ENCODE measurements at regions not wholly inside any gene's neighbourhood (a gene's known extent, or its start where the extent isn't known, plus 50 kb on each side); places are given as distances from the start of the nearest gene placed in this dataset.
"Not testable (repeated sequence)": the region's sequence is repeated elsewhere in the genome, so short reads cannot be mapped to it uniquely, and the experiment has no call there.

DNA sequence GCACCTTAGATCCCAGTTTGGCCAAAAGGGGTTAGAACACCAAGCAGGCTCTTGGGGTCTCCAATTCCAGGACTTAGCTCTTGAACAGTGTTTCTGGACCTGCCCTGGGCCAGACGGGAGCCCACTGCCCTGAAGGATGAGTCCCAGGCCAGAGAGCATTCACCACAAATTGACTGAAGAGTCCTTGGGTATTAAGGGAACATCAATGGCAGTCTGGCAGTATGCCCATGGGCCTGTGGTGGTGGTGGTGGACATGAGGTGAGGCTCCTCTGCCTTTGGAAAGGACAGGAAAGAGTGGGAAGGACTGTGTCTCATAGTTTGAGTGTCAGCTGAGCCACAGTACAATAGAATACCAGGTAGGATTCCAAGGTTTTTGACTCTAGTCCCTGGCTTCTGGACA, 960.0 kb downstream of the DIPK2A start:
- DNase-seq (ENCODE audit: low spot score): no peak

DNA sequence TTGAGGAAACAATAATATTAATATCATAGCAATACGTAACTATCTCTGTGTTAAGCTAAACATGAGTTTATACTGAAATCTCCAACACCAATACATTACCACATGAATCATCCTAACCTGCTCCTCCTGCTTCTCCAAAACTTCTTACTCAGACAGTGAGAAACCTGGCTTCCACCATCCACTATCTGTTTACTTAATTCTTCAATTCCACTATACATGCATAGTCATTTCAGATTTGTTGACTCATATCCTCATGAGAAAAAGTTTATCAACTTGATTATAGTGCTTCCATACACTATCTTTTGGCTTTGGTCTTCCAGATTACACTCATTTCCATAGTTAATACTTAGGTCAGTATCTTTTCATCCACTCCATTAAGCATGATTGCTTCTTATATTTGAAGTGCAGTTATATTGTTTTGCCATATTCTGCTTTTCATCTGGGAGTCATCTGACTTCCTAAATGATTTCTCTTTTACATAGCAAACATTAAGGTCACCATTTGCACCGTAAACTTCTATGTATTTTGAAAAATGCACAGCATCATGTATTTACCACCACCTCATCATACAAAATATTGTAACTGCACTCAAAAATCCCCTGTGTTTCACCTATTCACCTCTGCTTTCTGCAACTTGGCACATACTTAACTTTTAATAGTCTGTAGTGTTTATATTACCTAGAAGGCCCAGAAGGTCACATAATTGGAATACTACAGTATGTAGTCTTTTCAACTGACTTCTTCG, 970.6 kb downstream of the DIPK2A start:
- DNase-seq (ENCODE audit: low spot score): no peak

DNA sequence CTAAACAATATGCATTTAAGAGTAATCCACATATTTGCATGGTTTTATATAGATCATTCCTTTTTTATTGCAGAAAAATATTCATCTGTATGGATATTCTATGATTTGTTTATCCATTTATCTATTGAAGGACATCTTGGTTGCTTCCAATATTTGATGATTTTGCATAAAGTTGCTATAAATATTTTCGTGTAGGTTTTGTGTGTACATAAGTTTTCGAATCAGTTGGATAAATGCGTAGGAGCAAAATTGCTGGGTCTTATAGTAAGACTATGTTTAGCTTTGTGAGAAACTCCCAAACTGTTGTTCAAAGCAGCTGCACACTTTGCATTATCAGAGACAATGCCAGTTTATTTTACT, 971.2 kb downstream of the DIPK2A start:
- DNase-seq (ENCODE audit: low spot score): no peak

DNA sequence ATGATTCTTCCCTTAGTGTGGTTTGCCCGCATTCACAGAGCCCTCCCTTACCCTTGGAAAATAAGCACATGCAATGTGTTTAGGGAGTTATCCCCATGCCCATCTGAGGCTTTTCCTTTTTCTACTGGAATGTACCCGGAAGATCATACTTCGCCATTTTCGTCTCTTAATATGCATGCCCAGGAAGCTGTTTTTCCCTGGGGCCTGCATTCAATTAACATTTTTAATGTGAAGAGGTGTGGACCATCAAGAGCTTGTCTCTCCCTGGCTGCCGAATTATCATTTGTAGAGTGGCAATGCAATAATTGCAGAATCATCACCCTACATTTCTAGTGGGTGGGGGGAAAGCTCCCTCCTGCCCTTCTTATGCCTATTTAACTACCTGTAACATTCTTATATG, 976.3 kb downstream of the DIPK2A start:
- no peak for DNase-seq (ENCODE audit: low spot score)

DNA sequence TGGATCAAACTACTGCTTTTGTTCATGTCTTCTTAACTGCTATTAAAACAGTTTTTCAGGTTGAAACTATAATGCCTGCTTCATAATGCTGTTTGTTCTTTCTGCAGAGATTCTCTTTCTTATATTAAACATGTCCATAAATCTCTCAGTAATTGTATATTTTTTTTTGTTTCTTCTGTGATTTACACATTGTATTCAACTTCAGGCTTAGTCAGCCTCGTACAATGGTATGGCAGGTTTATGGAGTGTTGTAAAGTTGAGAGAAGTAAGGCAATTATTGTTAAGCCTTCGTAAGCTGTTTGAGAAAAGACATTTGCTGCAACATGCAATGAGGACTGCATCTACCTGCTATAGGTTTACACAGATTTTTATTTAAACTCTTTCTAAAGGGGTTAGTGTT, 977.1 kb downstream of the DIPK2A start:
- DNase-seq (ENCODE audit: low spot score): no peak

DNA sequence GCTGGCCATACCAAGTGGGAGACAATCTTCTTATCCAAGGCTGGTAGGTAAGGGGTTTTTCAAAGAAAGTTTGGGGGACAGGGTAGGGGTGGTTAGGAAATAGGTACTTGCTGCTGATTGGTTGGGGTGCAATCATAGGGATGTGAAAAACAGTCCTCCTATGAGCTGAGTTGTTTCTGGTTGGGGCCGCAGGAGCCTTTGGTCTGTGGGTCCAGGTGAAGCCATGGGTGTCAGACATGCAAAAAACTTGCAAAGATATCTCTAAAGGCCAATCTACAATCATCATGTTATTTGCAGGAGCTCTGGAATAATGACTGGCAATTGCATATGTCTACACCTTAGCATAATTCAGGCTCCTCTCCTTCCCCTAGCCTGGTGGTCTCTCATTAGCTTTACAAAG, 982.3 kb downstream of the DIPK2A start:
- no peak for DNase-seq (ENCODE audit: low spot score)

DNA sequence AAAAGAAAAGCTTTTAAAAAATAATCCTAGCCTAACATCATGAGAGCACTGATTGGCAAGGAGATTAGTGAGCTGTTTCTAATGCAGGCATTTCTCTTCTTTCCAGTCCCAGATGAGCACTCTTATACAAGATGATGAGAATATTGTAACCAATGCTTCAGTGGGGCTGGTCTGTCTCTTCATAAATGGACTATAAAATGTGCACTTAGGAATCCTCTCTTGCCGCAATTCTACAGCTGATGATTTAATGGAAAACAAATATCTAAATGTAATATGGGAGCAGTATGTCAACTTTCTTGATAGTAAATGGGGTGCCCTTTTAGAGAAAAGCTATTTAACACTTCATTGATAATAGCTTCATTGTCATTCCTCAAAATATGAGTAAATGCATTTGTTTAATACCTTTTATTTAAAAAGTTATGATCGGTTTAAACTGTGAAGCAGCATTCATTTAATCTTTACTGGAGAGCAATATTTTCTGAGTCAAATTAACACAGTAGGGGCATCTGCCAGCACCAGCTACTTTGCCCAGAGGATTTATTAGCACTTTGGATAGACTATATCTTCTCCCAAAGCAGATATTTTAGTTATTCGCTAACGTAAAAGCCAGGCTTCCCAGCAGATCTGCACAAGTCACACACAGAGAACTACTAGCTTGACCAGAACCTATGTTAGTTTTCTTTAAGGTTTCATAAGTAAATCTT, 985.9 kb downstream of the DIPK2A start:
- DNase-seq (ENCODE audit: low spot score): no peak

DNA sequence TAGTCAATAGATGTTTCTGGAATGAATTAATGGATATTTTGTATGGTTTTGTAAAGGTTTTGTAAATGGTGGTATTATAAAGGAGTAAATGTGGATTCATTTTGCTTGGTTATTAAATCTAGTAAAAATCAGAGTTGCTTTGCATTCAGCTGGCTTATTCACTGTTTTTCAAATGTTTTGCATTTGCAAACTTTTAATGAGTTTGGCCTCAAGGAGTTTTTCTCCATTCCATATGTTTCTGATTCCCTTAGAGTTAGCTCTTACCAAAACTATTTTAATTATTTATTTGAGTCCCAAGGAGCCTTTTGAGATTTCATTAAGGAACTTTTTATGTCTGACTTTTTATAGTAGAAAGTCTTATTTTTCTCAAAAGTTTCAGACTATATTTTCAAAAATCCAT, 992.2 kb downstream of the DIPK2A start:
- no peak for DNase-seq (ENCODE audit: low spot score)

DNA sequence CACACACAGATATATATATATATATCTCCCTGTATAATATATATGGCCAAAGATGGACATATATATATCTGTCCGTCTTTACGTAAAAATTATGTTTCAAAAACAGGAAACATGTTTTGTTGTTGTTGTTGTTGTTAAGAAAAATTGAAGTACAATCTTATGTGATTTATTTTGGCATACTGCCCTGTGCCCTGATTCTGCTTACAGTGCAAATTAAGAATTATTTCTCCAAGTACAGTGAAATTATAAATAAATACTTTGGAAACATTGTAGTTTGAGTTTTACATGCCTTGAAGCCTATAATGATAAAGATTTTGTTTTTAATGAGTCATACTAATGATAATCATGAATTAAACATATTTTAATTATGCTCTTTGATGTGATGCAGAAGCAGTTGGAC, 994.9 kb downstream of the DIPK2A start:
- no peak for DNase-seq (ENCODE audit: low spot score)

DNA sequence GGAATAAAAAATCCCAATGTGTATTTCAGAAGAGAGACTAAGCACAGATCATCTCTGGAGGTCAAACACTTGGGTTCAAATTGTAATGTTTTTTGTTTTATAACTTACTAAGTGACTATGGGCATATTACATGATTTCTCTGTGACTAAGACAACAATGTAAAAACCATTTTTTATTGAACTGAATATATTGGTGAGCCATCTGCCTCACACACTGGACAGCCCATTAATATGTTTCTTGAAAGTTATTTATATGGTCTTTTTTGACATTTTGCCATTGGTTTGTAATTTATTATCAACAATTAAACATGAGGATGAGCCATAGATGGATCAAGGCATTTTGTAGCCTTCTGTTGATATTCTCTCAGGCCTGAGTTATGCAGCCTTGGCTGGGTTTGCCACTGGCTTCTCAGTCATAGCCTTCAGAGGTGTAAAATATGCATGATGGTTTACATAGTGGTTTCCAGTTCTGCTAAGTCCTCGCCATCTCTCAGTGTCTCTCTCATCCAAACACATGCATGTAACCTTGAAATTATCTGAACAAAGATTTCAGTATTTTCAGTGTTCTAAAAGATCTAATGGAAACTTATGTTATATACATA, 997.2 kb downstream of the DIPK2A start:
- DNase-seq (ENCODE audit: low spot score): no peak

DNA sequence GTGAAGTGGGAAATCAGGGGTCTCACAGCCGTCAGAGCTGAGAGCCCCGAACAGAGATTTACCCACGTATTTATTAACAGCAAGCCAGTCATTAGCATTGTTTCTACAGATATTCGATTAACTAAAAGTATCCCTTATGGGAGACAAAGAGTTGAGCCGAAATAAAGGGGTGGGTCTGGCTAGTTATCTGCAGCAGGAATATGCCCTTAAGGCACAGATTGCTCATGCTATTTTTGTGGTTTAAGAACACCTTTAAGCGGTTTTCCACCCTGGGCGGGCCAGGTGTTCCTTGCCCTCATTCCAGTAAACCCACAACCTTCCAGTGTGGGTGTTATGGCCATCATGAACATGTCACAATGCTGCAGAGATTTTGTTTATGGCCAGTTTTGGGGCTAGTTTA, 1012.9 kb downstream of the DIPK2A start:
- not testable (repeated sequence) for DNase-seq (ENCODE audit: low spot score)

DNA sequence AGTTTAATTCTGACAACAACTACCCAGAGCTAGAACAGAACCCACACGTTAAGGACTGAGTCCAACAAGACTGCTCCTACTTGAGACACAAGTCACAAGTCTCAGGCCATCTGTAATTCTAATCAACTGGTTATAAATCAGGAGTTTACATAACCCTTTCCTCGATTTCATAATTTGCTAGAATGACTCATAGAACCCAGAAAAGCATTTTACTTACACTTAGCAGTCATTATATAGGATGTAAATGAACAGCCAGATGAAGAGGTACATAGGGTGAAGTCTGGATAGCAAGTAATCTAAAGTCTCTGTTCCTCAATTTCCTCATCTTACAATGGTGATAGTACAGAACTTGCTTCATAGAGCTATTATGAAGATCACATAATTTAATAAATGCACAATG, 1018.2 kb downstream of the DIPK2A start:
- no peak for DNase-seq (ENCODE audit: low spot score)

DNA sequence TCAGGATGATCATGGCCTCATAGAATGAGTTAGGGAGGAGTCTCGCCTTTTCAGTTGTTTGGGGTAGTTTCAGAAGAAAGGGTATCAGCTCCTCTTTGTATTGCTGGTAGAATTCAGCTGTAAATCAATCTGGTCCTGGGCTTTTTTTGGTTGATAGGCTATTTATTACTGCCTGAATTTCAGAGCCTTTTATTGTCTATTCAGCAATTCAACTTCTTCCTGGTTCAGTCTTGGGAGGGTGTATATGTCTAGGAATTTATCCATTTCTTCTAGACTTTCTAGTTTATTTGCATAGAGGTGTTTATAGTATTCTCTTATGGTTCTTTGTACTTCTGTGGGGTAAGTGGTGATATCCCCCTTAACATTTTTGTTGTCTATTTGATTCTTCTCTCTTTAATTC, 1024.2 kb downstream of the DIPK2A start:
- no peak for DNase-seq (ENCODE audit: low spot score)

DNA sequence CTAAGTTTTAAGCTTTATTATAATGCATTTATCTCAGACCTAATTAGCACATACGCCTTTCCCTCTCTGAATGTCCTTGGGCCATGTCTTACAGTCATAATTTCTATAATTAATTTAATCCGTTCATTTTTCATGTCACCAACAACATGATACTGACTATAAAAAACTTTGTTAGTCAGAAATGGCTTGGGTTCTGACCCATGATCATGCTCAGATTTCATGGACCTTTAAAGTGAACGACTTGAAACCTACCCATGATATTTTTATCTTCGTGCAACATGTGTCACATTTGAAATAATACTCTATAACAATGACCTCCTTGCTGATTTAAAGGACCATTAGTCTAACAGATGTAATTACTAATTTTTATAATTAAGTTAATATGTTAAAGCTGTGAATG, 1033.8 kb downstream of the DIPK2A start:
- no peak for DNase-seq (ENCODE audit: low spot score)

DNA sequence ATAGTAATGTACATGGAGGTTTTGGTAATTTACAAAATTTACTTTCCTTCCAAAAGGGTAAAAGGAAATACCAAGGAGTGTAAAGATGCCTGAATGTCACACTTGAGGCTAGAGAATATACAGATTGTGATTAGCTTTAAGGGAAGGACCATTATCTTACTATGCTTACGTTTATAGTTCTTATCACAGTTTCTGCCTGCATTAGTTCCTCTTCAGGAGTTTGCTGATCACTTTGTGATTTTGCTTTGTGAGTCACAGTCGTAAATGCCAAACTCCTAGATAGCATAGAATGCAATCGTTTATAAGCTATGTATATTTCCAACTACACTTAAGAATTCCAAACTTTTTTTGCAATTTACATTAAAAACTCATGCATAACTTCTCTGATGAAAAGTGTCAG, 1034.6 kb downstream of the DIPK2A start:
- no peak for DNase-seq (ENCODE audit: low spot score)

DNA sequence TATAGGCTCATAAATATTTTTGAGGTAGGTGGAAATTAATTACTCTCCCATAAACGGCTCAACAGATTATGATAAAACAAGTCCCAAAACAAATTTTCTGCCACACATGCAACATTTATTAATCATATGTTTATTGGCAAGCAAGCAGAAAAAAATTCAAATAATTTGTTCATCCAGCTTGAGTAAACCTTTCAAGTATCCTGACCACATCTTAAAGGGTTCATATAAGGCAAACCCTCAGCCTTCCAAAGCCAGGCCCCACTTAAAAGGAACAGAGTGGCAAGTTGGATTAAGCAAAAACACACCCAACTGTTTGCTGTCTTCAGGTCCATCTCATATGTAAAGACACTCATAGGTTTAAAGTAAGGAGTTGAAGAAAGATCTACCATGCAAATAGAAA, 1042.3 kb downstream of the DIPK2A start:
- no peak for DNase-seq (ENCODE audit: low spot score)

DNA sequence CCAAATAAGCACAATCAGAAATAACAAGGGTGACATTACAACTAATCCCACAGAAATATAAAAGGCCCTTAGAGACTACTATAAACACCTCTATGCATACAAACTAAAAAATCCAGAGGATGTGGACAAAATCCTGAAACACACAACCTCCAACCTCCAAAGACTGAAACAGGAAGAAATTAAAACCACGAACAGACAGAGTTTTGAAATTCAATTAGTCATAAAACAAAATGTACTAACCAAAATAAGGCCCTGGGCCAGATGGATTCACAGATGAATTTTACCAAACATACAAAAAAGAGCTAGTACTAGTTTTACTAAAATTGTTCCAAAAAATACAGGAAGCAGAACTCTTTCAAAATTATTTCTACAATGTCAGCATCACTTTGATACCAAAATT, 1043.6 kb downstream of the DIPK2A start:
- no peak for DNase-seq (ENCODE audit: low spot score)

DNA sequence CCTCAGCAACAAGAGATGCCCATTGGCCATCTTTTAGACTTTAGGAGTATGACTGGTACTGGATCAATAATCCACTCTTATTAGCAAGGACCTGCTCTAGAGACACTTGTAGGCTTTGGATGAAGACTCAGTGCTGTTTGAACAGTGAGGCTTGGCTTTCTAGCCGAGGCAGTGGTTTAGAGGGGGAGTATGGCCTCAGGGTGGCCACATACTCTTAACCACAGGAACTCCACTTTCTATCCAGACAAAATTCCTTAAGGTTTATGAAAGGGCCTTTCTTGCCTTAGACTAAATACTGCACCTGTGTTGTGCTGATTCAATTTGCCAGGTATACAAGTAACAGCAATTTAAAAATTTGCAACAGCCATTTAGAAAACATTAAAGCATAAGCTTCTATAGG, 1046.3 kb downstream of the DIPK2A start:
- DNase-seq (ENCODE audit: low spot score): no peak

DNA sequence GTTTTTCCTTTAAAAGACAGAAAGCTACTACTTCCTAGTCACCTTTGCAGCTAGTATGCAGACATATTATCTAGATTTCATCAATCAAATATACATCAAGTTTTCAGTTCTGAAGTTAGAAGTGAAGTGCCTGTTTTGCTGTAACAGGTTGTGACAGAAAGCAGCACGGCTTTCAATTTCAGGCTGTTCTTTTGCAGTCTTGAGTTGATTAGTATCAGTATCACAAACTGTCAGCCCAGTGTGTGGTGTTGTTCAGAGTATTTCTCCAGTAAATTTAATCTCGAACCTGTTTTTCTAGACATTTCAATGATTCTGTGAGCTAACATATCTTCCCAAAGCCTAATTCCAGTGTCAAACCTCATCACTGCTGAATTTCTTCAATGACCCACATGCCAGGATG, 1050.8 kb downstream of the DIPK2A start:
- no peak for DNase-seq (ENCODE audit: low spot score)

DNA sequence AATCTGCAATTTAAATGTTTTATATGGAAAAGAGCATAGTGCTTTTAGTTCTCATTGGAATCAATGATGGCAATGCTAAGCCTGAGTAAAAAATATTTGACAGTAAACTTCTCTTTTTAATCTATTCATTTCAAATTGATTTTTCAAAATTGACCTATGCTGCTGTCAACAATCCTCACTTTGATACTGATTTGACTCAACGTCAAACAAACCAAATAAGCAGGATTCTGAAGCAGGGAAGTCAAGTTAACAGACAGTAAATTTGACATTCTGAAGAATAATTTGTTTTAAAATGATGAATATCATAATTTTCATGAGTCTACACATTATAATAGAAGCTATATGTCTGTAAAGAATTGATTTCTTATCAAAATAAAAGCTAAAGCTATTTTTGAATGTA, 1053.1 kb downstream of the DIPK2A start:
- DNase-seq (ENCODE audit: low spot score): no peak

DNA sequence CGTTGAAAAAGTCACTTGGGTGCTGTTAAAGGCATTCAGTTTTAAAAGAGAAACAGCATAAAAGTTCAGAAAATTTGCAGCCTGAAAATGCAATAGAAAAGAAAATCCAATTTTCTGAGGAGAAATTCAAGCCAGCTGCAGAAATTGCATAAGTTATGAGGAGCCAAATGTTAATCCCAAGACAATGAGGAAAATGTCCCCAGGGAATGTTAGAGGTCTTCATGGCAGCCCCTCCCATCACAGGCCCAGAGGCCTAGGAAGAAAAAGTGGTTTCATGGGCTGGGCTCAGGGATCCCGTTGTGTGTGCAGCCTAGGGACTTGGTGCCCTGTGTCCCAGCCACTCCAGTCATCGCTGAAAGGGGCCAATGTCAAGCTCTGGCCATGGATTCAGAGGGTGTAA, 1055.6 kb downstream of the DIPK2A start:
- DNase-seq (ENCODE audit: low spot score): not testable (repeated sequence)

DNA sequence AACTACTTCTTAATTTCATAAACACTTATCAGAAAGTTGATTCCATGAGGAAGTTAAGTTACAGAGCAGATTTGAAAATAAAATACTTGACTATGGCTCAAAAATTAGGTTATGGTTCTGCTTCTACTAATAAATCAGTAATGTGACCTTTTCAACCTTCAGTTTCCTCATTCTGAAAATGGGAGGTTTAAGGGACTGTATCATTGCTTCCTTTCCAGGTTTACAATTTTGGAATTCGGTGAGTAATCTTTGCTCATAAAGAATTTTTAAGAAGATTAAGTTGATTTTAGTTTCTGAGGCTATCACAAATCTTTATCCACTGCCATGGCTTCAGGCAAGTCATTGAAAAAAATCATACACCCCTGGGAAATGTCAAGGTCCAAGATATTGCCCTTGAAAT, 1061.2 kb downstream of the DIPK2A start:
- DNase-seq (ENCODE audit: low spot score): no peak

DNA sequence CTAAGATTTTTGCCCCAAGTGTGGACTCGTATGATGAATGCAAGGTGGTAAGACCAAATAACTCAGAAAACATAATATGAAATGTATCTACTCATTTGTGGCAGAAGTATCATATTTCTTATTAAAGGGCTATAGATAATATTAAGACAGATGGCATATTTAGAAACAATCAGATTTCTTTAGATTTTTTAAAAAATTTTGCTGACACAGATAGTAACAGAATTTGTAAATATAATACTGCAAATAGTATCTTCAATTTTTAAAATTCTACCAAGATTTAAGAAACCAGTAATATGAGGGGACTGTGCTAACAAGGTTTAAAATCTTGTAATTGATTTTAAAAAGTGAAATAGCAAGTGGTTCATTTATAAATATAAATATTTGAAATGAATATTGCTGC, 1064.1 kb downstream of the DIPK2A start:
- DNase-seq (ENCODE audit: low spot score): no peak

DNA sequence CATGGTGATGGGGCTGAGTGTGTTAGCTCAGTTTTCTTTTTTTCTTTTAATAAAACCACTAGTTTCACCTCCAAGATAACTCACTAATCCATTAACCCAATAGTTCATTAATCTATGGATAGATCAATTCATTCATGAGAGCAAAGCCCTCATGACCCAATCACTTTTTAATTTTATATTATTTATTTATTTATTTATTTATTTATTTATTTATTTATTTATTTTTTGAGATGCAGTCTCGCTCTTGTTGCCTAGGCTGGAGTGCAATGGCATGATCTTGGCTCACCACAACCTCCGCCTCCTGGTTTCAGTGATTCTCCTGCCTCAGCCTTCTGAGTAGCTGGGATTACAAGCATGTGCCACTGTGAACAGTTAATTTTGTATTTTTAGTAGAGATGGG, 1082.4 kb downstream of the DIPK2A start:
- DNase-seq (ENCODE audit: low spot score): not testable (repeated sequence)
